Trophoblast cell (in vitro differentiated cells and primary cell): ENCODE measurements at regions not wholly inside any gene's neighbourhood (a gene's known extent, or its start where the extent isn't known, plus 50 kb on each side); places are given as distances from the start of the nearest gene placed in this dataset.

ENCODE experiments used
- DNase-seq, 2 donors: peaks; one replicate each; pipeline ENCODE4 v3.0.0-alpha.2; 2016
- H2AFZ ChIP-seq: 2 replicates; pipeline ENCODE4 v1.6.1; 2013; ENCODE audit warnings: low read length, moderate library complexity, mild to moderate bottlenecking; ENCODE audit not compliant: insufficient read depth, poor library complexity
- H2AK5ac ChIP-seq: 2 replicates; pipeline ENCODE4 v1.6.1; 2013; ENCODE audit warnings: mild to moderate bottlenecking, low read length
- H2BK120ac ChIP-seq: 2 replicates; pipeline ENCODE4 v1.6.1; 2013; ENCODE audit warnings: low read length, mild to moderate bottlenecking, moderate library complexity; ENCODE audit not compliant: insufficient read depth, poor library complexity
- H2BK12ac ChIP-seq: 2 replicates; pipeline ENCODE4 v1.6.1; 2013; ENCODE audit warnings: mild to moderate bottlenecking, low read length, moderate library complexity
- H2BK5ac ChIP-seq: 2 replicates; pipeline ENCODE4 v1.6.1; 2013; ENCODE audit warnings: low read length, low read depth, moderate library complexity, mild to moderate bottlenecking; ENCODE audit not compliant: poor library complexity
- H3K14ac ChIP-seq: 2 replicates; pipeline ENCODE4 v1.6.1; 2013; ENCODE audit warnings: mild to moderate bottlenecking, low read length
- H3K18ac ChIP-seq: 2 replicates; pipeline ENCODE4 v1.6.1; 2013; ENCODE audit warnings: mild to moderate bottlenecking, low read length
- H3K23ac ChIP-seq: 2 replicates; pipeline ENCODE4 v1.6.1; 2013; ENCODE audit warnings: low read length
- H3K27ac ChIP-seq: 2 replicates; pipeline ENCODE4 v1.5.1; 2013; ENCODE audit warnings: low read depth, mild to moderate bottlenecking, inconsistent platforms, low read length, moderate library complexity
- H3K27me3 ChIP-seq: 2 replicates; pipeline ENCODE4 v1.6.1; 2013; ENCODE audit warnings: inconsistent platforms, mild to moderate bottlenecking, low read length, moderate library complexity; ENCODE audit not compliant: insufficient read depth
- H3K36me3 ChIP-seq, 2 experiments: 1 replicate in 1 of 2; 2 replicates in 1 of 2; pipeline ENCODE4 v1.6.1; 2013; ENCODE audit warnings: low read length in 2 of 2, mild to moderate bottlenecking in 2 of 2, moderate library complexity in 1 of 2; ENCODE audit not compliant: insufficient read depth in 2 of 2, control insufficient read depth in 1 of 2
- H3K4ac ChIP-seq: 2 replicates; pipeline ENCODE4 v1.6.1; 2013; ENCODE audit warnings: low read depth, mild to moderate bottlenecking, low read length, moderate library complexity
- H3K4me1 ChIP-seq, 2 experiments: 1 replicate in 1 of 2; 2 replicates in 1 of 2; pipeline ENCODE4 v1.6.1; 2013; ENCODE audit warnings: low read length in 2 of 2, mild to moderate bottlenecking in 2 of 2, moderate library complexity in 1 of 2; ENCODE audit not compliant: insufficient read depth in 2 of 2, control insufficient read depth in 1 of 2
- H3K4me2 ChIP-seq: 2 replicates; pipeline ENCODE4 v1.6.1; 2013; ENCODE audit warnings: inconsistent platforms, mild to moderate bottlenecking, low read length, moderate library complexity
- H3K4me3 ChIP-seq: 2 replicates; pipeline ENCODE4 v1.5.1; 2013; ENCODE audit warnings: mild to moderate bottlenecking, low read depth, low read length, inconsistent platforms
- H3K79me1 ChIP-seq: one replicate; pipeline ENCODE4 v1.6.1; 2013; ENCODE audit warnings: low read length
- H3K79me2 ChIP-seq: 2 replicates; pipeline ENCODE4 v1.6.1; 2013; ENCODE audit warnings: low read length, mild to moderate bottlenecking; ENCODE audit not compliant: control insufficient read depth, insufficient read depth, poor library complexity
- H3K9ac ChIP-seq: 2 replicates; pipeline ENCODE4 v1.6.1; 2013; ENCODE audit warnings: mild to moderate bottlenecking, low read length
- H3K9me3 ChIP-seq: 2 replicates; pipeline ENCODE4 v1.6.1; 2013; ENCODE audit warnings: low read depth, mild to moderate bottlenecking, control low read depth, inconsistent platforms, low read length; ENCODE audit not compliant: insufficient read depth
- H4K12ac ChIP-seq: 2 replicates; pipeline ENCODE4 v1.6.1; 2013; ENCODE audit warnings: low read depth, mild to moderate bottlenecking, low read length, moderate library complexity
- H4K8ac ChIP-seq: 2 replicates; pipeline ENCODE4 v1.6.1; 2013; ENCODE audit warnings: low read depth, mild to moderate bottlenecking, low read length, moderate library complexity
- H4K91ac ChIP-seq: one replicate; pipeline ENCODE4 v1.6.1; 2013; ENCODE audit warnings: low read depth, mild to moderate bottlenecking, low read length, moderate library complexity
- WGBS: extraction: QIAGEN DNeasy Blood & Tissue Kit; methylation state at CpG from one replicate; pipeline ENCODE4 v1.1.7; 2013; ENCODE audit warnings: missing lambda C conversion rate; ENCODE audit not compliant: insufficient read length, insufficient coverage; ENCODE audit errors: extremely low coverage; 5-methylcytosine and 5-hydroxymethylcytosine counted together

DNA sequence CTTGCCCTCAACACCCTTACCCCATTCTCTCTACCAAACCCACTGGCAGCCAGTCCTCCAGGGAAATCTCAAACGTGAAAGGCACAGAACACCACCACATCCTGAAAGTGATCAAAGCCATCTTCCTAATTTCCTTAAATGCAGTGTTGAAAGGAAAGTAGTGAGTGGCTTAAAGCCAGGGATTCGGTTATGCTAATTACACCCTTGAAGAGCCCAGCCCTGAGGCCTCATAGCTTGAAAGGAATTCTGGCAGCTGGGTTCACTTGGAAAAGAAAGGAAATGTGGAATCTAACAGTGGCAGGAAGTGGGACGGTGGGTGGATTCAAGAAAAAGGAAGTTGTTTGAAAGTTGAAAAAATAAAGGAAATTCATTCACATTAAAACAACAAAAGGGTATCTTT lies 73.0 kb upstream of the FICD start:
- H3K4me2 ChIP-seq = no peak overlapping the region
- no peak overlapping the region for H3K4ac ChIP-seq
- H3K79me2 ChIP-seq = no peaks in the 10 kb centered on the region
- no peak overlapping the region for H3K23ac ChIP-seq
- no peak overlapping the region for H3K4me3 ChIP-seq
- H4K12ac ChIP-seq = no peak overlapping the region
- H4K8ac ChIP-seq = no peak overlapping the region
- H3K9ac ChIP-seq = no peak overlapping the region
- no peak overlapping the region for H3K14ac ChIP-seq
- H2BK5ac ChIP-seq = no peak overlapping the region
- H3K27me3 ChIP-seq = no peaks in the 10 kb centered on the region
- no peak overlapping the region for H2AFZ ChIP-seq
- H3K27ac ChIP-seq = no peak overlapping the region
- no CpG with 5 or more reads among the region's 3 CpGs for WGBS
- no peaks in the 10 kb centered on the region for H3K9me3 ChIP-seq
- no peak overlapping the region for H4K91ac ChIP-seq
- no peaks in the 10 kb centered on the region for H3K36me3 ChIP-seq
- DNase-seq = peak in 1 of 2 donors; percentile 33
- H3K18ac ChIP-seq = no peak overlapping the region
- H3K79me1 ChIP-seq = no peaks in the 10 kb centered on the region
- no peak overlapping the region for H2BK12ac ChIP-seq
- H2AK5ac ChIP-seq = no peak overlapping the region
- no peak overlapping the region for H2BK120ac ChIP-seq
- H3K4me1 ChIP-seq = no peaks in the 10 kb centered on the region

GRCh38 chr12:108441549-108441948 lies 73.5 kb upstream of the FICD start:
- no peak for DNase-seq
- Histone ChIP-seq H2AK5ac (no peak overlapping the region), H4K12ac (no peak overlapping the region), H2AFZ (no peak overlapping the region), H3K4me1 (no peaks in the 10 kb centered on the region), H2BK12ac (no peak overlapping the region), H3K23ac (no peak overlapping the region), H3K14ac (no peak overlapping the region), H3K18ac (no peak overlapping the region), H3K79me1 (no peaks in the 10 kb centered on the region), H2BK120ac (no peak overlapping the region), H4K8ac (no peak overlapping the region), H3K27ac (no peak overlapping the region), H3K4ac (no peak overlapping the region), H3K36me3 (no peaks in the 10 kb centered on the region), H3K4me3 (no peak overlapping the region), H3K27me3 (no peaks in the 10 kb centered on the region), H3K9me3 (no peaks in the 10 kb centered on the region), H3K9ac (no peak overlapping the region), H3K79me2 (no peaks in the 10 kb centered on the region), H2BK5ac (no peak overlapping the region), H4K91ac (no peak overlapping the region), H3K4me2 (no peak overlapping the region)
- WGBS = no CpG with 5 or more reads among the region's 4 CpGs

GRCh38 chr12:108440736-108441135 lies 74.3 kb upstream of the FICD start:
- no peak overlapping the region for H2BK120ac ChIP-seq
- no peak overlapping the region for H4K91ac ChIP-seq
- no peaks in the 10 kb centered on the region for H3K9me3 ChIP-seq
- no peak overlapping the region for H3K4me2 ChIP-seq
- no peak overlapping the region for H2AK5ac ChIP-seq
- no peaks in the 10 kb centered on the region for H3K4me1 ChIP-seq
- no peak overlapping the region for H2AFZ ChIP-seq
- H4K12ac ChIP-seq = no peak overlapping the region
- H3K27ac ChIP-seq = no peak overlapping the region
- H2BK12ac ChIP-seq = no peak overlapping the region
- no peak overlapping the region for H3K4me3 ChIP-seq
- H3K79me1 ChIP-seq = no peaks in the 10 kb centered on the region
- H3K9ac ChIP-seq = no peak overlapping the region
- H4K8ac ChIP-seq = no peak overlapping the region
- H2BK5ac ChIP-seq = no peak overlapping the region
- no peak overlapping the region for H3K14ac ChIP-seq
- no peak overlapping the region for H3K4ac ChIP-seq
- no peaks in the 10 kb centered on the region for H3K36me3 ChIP-seq
- no peak overlapping the region for H3K18ac ChIP-seq
- H3K23ac ChIP-seq = no peak overlapping the region
- no peaks in the 10 kb centered on the region for H3K79me2 ChIP-seq
- H3K27me3 ChIP-seq = no peaks in the 10 kb centered on the region
- no CpG with 5 or more reads among the region's 2 CpGs for WGBS
- no peak for DNase-seq

GRCh38 chr12:108438667-108439066 lies 76.4 kb upstream of the FICD start:
- H3K4ac ChIP-seq = no peak overlapping the region
- no peak overlapping the region for H3K18ac ChIP-seq
- no CpG with 5 or more reads among the region's 1 CpG for WGBS
- no peak overlapping the region for H2BK12ac ChIP-seq
- no peak overlapping the region for H2BK120ac ChIP-seq
- H3K4me2 ChIP-seq = no peak overlapping the region
- H3K27me3 ChIP-seq = no peaks in the 10 kb centered on the region
- H2AFZ ChIP-seq = no peak overlapping the region
- no peaks in the 10 kb centered on the region for H3K4me1 ChIP-seq
- H3K4me3 ChIP-seq = no peak overlapping the region
- H4K91ac ChIP-seq = no peak overlapping the region
- DNase-seq = no peak
- H3K79me1 ChIP-seq = no peaks in the 10 kb centered on the region
- H4K12ac ChIP-seq = no peak overlapping the region
- H4K8ac ChIP-seq = no peak overlapping the region
- H3K9me3 ChIP-seq = peaks cover 1% of the 10 kb centered on the region
- H3K36me3 ChIP-seq = no peaks in the 10 kb centered on the region
- no peak overlapping the region for H3K23ac ChIP-seq
- no peak overlapping the region for H3K9ac ChIP-seq
- H3K79me2 ChIP-seq = no peaks in the 10 kb centered on the region
- no peak overlapping the region for H2BK5ac ChIP-seq
- H3K27ac ChIP-seq = no peak overlapping the region
- H2AK5ac ChIP-seq = no peak overlapping the region
- H3K14ac ChIP-seq = no peak overlapping the region
